ENCODE measurements at regions not wholly inside any gene's neighbourhood (a gene's known extent, or its start where the extent isn't known, plus 50 kb on each side); places are given as distances from the start of the nearest gene placed in this dataset.

- ATAC-seq (no peak), DNase-seq (ENCODE audit: low read depth in 1 of 2, low spot score in 1 of 2) (no peak), FAIRE-seq (no peak)
- Histone ChIP-seq H3K4me2 (no peak overlapping the region), H3K9me3 (no peaks in the 10 kb centered on the region), H3K27ac (no peak overlapping the region), H3K4me3 (no peak overlapping the region), H3K4me1 (no peaks in the 10 kb centered on the region)
- WGBS (ENCODE audit: missing lambda C conversion rate) = 9% methylated on average over 3 of the region's 3 CpGs
- POLR2A ChIA-PET = no interaction called here
- CTCF ChIA-PET = no interaction called here
- TF ChIP-seq HOXB5 (CRISPR knock-in tag; IDR thresholded peaks at IDR 0.05) (no peak), ZSCAN20 (CRISPR knock-in tag; IDR thresholded peaks at IDR 0.05) (no peak), HDAC2 (IDR thresholded peaks at IDR 0.05) (no peak)
- TF ChIP-seq, protein P1, sequence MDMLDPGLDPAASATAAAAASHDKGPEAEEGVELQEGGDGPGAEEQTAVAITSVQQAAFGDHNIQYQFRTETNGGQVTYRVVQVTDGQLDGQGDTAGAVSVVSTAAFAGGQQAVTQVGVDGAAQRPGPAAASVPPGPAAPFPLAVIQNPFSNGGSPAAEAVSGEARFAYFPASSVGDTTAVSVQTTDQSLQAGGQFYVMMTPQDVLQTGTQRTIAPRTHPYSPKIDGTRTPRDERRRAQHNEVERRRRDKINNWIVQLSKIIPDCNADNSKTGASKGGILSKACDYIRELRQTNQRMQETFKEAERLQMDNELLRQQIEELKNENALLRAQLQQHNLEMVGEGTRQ (IDR thresholded peaks at IDR 0.05) = no peak
Measured at GRCh38 chr11:97964332-97965004, 1056.3 kb upstream of the CNTN5 start.

DNA sequence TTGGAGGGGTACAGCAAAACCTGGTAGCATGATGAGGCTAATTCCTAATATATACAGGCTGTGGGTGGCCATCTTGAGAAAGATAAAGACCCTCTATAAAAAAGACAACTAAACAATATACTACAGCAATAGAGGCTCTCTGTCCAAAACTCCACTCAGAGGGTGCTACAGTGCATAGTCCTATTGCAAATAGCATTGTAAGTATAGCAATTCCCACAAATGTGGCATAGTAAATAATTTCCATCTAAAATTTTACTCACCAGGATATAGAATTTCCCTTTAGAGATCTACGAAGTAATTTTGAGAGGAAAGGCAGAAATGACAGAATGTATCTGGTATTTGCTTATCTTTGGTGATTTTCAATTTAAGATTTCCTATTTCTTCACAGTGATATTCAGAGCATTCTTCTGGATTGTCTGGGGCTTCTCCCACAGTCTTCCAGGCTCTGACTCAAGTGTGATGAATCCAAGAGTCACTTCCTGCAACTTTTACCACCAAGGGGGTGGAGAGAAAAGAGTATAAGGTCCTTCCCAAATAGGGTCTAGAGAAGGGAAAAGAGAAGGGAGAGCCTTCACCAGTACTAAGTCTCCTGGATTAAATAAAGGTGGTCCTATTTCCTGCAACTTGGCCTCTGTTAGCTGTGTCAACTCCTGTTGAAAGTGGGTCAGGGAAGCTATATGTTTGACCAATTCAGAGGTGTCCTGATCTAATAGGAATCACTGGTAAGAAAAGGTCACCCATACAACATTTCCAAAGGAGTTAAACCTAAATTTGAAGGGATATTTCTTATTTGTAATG lies 1054.7 kb upstream of the CNTN5 start:
- no peak for DNase-seq (ENCODE audit: low read depth in 1 of 2, low spot score in 1 of 2)
- POLR2A ChIA-PET = no interaction called here

DNA sequence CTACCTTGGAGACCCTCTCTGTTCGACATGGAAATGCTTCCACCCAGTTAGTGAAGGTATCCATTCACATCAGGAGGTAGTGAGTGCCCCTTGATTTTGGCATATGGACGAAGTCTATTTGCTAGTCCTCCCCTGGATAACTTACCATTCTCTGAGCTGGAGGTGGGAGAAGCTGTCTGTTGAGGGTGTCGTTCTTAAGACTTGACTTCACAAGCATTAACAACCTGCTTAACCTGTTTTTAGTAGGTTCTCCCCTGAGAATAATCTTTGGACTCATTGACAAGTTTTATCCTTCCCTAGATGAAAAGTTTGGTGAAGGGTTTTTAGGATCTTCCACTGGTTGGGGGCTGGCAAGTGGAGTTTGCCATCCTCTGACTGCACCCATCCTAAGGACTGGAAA lies 1053.8 kb upstream of the CNTN5 start:
- FAIRE-seq (no peak), ATAC-seq (no peak), DNase-seq (ENCODE audit: low read depth in 1 of 2, low spot score in 1 of 2) (no peak)
- ChIA-PET CTCF (no interaction called here), POLR2A (no interaction called here)
- TF ChIP-seq PHF8 (IDR thresholded peaks at IDR 0.05; ENCODE audit: borderline replicate concordance, low read depth) (no peak), JUNB (IDR thresholded peaks at IDR 0.05) (no peak), FOSB (CRISPR knock-in tag; IDR thresholded peaks at IDR 0.05) (no peak), KDM5A (IDR thresholded peaks at IDR 0.05) (no peak), JUN (IDR thresholded peaks at IDR 0.05) (no peak), MAZ (IDR thresholded peaks at IDR 0.05; ENCODE audit: borderline replicate concordance, low read depth, low read length) (no peak), POLR2AphosphoS2 (conservative IDR thresholded peaks at IDR 0.05; ENCODE audit: low read length) (no peak), RAD21 (conservative IDR thresholded peaks at IDR 0.05 in 1 of 2, IDR thresholded peaks at IDR 0.05 in 1 of 2) (no peak), CHD4 (IDR thresholded peaks at IDR 0.05; ENCODE audit: borderline replicate concordance) (no peak), EHMT2 (IDR thresholded peaks at IDR 0.05; ENCODE audit: low read depth) (no peak), RCOR1 (IDR thresholded peaks at IDR 0.05; ENCODE audit: low read depth, low read length) (no peak)
- TF ChIP-seq, protein P2, sequence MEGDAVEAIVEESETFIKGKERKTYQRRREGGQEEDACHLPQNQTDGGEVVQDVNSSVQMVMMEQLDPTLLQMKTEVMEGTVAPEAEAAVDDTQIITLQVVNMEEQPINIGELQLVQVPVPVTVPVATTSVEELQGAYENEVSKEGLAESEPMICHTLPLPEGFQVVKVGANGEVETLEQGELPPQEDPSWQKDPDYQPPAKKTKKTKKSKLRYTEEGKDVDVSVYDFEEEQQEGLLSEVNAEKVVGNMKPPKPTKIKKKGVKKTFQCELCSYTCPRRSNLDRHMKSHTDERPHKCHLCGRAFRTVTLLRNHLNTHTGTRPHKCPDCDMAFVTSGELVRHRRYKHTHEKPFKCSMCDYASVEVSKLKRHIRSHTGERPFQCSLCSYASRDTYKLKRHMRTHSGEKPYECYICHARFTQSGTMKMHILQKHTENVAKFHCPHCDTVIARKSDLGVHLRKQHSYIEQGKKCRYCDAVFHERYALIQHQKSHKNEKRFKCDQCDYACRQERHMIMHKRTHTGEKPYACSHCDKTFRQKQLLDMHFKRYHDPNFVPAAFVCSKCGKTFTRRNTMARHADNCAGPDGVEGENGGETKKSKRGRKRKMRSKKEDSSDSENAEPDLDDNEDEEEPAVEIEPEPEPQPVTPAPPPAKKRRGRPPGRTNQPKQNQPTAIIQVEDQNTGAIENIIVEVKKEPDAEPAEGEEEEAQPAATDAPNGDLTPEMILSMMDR (IDR thresholded peaks at IDR 0.05) = no peak
- no peaks in the 10 kb centered on the region for H3K4me1 ChIP-seq
- H3K4me2 ChIP-seq = no peak overlapping the region
- H3K27ac ChIP-seq = no peak overlapping the region
- WGBS (ENCODE audit: missing lambda C conversion rate) = 9% methylated on average over 3 of the region's 3 CpGs
- no peak overlapping the region for H3K4me3 ChIP-seq
- H3K9me3 ChIP-seq = no peaks in the 10 kb centered on the region

More for the DNA sequence above, 1054.7 kb upstream of the CNTN5 start:
- H3K27ac ChIP-seq = no peak overlapping the region
- H3K4me2 ChIP-seq = no peak overlapping the region
- H3K9me3 ChIP-seq = no peaks in the 10 kb centered on the region
- ATAC-seq (no peak), FAIRE-seq (no peak)
- no peak for TF ChIP-seq ZC3H11A (IDR thresholded peaks at IDR 0.05)
- TF ChIP-seq HOXA7 (CRISPR knock-in tag; IDR thresholded peaks at IDR 0.05) = no peak
- TF ChIP-seq SMC3 (IDR thresholded peaks at IDR 0.05) = no peak
- no peak for TF ChIP-seq HEYL (CRISPR knock-in tag; IDR thresholded peaks at IDR 0.05)
- TF ChIP-seq RNF2 (IDR thresholded peaks at IDR 0.05; ENCODE audit: borderline replicate concordance, low read depth) = no peak
- TF ChIP-seq POLR2AphosphoS2 (conservative IDR thresholded peaks at IDR 0.05; ENCODE audit: low read length) = no peak
- TF ChIP-seq CBX2 (IDR thresholded peaks at IDR 0.05; ENCODE audit: borderline replicate concordance, low read depth) = no peak
- no peak for TF ChIP-seq KDM1A (IDR thresholded peaks at IDR 0.05; ENCODE audit: low read depth)
- TF ChIP-seq TFCP2L1 (CRISPR knock-in tag; IDR thresholded peaks at IDR 0.05) = no peak
- no peak for TF ChIP-seq JUN (IDR thresholded peaks at IDR 0.05)
- no peak for TF ChIP-seq FOSB (CRISPR knock-in tag; IDR thresholded peaks at IDR 0.05)
- TF ChIP-seq EHF (CRISPR knock-in tag; IDR thresholded peaks at IDR 0.05) = no peak
- no peak for TF ChIP-seq POLR2A (IDR thresholded peaks at IDR 0.05; ENCODE audit: low read length)
- no peak for TF ChIP-seq ZSCAN20 (CRISPR knock-in tag; IDR thresholded peaks at IDR 0.05)
- no peak for TF ChIP-seq NR3C1 (IDR thresholded peaks at IDR 0.05)
- H3K4me1 ChIP-seq = no peaks in the 10 kb centered on the region
- H3K4me3 ChIP-seq = no peak overlapping the region
- CTCF ChIA-PET = no interaction called here
- WGBS (ENCODE audit: missing lambda C conversion rate) = 4% methylated on average over 1 of the region's 1 CpG

Measured in A549 (cell line).